GM12865 (cell line): ENCODE measurements at regions not wholly inside any gene's neighbourhood (a gene's known extent, or its start where the extent isn't known, plus 50 kb on each side); places are given as distances from the start of the nearest gene placed in this dataset.

ENCODE experiments used
- DNase-seq: peaks from one replicate; pipeline ENCODE4 v3.0.0; 2010; ENCODE audit warnings: low read depth
- H3K4me3 ChIP-seq: 2 replicates; pipeline ENCODE4 v1.5.1; 2011; ENCODE audit warnings: mild to moderate bottlenecking, low read depth, low read length, control low read depth
- TF ChIP-seq, protein P1 (sequence below): IDR thresholded peaks from 2 replicates; pipeline ENCODE4 v1.5.1; 2011; ENCODE audit warnings: low read length, control low read depth, low read depth, inconsistent platforms; ENCODE audit not compliant: insufficient read depth; ENCODE audit errors: missing control alignments

DNA sequence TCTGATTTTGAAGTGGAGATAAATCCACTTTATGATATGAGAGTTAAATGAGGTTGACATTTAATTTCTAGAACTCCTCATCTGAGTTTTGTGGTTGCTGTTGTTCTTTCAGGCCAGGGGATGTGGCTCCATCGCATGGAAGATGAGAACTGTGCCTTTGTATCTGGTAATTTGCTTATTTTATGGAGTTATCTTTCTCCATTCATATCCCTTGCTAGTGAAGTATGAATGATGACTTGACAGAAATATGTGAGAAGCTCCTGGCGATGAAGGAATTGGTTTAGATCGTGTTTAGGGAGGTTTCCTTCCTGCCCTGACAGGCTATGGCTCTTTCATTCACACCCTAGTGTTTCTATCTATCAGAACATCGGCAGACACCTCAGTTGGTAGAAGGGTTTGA is 393.7 kb downstream of the ETS1 start:
- no peak for DNase-seq

DNA sequence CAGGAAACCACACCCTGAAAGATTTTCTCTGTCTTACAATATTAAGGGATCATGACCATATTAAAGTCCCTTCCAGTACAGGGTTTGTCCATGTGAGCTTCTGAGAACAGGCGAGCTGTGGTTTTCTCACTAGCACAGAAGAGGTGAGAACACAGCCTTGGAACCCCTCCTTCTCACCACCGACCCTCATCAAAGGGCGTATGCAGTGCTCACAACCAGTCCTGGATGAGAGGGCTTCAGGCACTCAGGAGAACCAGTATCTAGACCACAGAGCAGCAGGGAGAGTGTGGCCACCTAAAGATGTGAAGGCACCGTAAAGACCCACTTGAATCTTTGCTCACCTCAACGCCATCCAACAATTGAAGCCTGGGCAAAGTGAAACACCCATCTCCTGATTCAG is 397.0 kb downstream of the ETS1 start:
- TF ChIP-seq, protein P1, sequence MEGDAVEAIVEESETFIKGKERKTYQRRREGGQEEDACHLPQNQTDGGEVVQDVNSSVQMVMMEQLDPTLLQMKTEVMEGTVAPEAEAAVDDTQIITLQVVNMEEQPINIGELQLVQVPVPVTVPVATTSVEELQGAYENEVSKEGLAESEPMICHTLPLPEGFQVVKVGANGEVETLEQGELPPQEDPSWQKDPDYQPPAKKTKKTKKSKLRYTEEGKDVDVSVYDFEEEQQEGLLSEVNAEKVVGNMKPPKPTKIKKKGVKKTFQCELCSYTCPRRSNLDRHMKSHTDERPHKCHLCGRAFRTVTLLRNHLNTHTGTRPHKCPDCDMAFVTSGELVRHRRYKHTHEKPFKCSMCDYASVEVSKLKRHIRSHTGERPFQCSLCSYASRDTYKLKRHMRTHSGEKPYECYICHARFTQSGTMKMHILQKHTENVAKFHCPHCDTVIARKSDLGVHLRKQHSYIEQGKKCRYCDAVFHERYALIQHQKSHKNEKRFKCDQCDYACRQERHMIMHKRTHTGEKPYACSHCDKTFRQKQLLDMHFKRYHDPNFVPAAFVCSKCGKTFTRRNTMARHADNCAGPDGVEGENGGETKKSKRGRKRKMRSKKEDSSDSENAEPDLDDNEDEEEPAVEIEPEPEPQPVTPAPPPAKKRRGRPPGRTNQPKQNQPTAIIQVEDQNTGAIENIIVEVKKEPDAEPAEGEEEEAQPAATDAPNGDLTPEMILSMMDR: no peak
- H3K4me3 ChIP-seq: no peak overlapping the region
- DNase-seq: no peak

More for the DNA sequence above, 393.7 kb downstream of the ETS1 start:
- TF ChIP-seq, protein P1: no peak
- H3K4me3 ChIP-seq: no peak overlapping the region

DNA sequence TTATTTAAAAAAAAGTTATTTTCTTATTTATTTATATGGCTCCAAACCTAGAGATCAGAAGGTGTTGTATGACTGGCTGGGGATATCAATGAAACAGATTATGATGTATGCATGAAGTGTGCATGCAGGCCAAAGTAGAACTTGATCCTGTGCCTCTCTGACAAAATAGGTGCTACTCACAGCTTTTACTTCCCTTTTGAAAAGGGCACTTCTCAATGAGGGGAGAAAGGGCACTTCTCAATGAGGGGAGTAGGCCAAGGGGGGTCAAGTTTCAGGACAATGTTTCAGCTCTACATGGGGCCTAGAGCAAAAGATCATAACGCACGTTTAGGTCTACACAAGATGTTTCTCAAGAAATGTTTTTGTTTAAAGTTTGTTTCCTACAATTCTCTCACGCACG is 397.5 kb downstream of the ETS1 start:
- TF ChIP-seq, protein P1: no peak
- DNase-seq: no peak
- no peak overlapping the region for H3K4me3 ChIP-seq

DNA sequence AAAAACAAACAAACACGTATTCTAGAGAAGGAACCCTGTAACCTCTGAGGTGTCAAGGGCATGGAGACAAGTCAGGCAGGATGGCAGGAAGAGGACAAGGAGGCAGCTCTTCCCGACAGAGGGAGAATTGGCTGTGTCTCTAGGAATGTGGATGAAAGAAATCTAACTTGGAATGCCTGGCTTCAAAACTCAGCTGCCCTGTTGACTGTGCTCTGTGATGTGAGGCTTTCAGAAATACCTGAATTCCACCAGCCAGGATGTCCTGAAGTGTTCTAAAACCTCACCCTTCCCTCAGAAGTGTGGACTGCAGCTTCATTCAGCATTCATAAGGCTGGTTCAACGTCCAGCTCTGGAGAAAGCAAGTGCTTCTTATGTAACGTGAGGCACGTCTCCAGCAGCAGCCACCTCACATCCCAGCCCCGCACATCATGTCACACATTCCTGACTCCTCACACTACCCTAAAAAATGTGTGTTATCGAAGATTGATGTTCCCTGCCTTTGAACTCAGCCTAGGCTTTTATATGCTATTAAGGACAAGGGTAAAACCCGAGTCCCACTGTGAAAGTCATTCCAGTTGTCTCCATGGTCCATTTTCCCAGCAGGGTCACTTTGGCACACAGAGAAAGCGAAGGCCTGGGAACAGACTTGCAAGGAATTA is 398.9 kb downstream of the ETS1 start:
- no peak overlapping the region for H3K4me3 ChIP-seq
- no peak for DNase-seq
- TF ChIP-seq, protein P1: no peak

DNA sequence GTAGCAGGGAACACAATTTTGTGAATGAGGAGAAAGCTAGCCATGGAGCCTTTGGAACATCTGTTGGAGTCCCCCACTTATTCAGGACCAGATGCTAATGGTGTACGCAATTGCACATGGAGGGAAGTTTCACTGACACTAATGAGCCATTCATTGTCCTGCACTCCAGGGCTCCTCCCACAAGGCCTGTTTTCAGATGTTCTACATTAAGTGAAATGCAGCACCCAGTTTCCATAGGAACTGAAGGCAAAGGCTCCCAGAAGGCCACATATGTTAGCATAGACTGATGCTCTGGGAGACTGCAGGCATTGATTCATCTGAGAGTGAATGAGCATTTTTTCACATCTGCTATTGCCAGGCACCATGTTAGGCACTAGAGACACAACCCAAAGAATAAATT is 399.5 kb downstream of the ETS1 start:
- H3K4me3 ChIP-seq: no peak overlapping the region
- no peak for DNase-seq
- TF ChIP-seq, protein P1: no peak

DNA sequence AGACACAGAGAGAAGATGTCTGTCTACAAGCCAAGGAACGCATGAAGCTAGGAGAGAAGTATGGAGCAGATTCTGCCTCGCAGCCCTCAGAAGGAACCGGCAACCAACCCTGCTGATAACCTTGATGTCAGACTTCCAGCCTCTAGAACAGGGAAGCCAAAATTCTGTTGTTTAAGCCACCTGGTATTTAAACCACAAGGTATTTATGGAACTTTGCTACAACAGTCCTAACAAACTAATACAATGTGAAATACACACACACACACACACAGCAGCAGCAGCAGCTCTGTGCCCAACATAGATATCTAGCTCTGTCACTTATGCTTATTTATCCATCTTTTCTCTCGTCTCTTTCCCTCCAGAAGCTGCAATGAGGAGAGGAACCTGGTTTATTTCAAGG is 400.0 kb downstream of the ETS1 start:
- TF ChIP-seq, protein P1: no peak
- DNase-seq: no peak
- H3K4me3 ChIP-seq: no peak overlapping the region

DNA sequence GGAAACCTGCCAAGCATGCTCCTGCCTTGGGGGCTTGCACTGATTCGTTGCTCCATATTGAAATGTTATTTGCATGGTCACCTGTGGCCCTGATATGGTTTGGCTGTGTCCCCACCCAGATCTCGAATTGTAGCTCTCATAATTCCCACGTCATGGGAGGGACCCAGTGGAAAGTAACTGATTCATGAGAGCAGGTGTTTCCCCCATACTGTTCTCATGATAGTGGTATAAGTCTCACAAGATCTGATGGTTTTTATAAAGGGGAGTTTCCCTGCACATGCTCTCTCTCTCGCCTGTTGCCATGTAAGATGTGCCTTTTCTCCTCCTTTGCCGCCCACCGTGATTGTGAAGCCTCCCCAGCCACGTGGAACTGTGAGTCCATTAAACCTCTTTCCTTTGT is 402.4 kb downstream of the ETS1 start:
- TF ChIP-seq, protein P1: no peak
- DNase-seq: no peak
- no peak overlapping the region for H3K4me3 ChIP-seq
